ENCODE measurements at regions not wholly inside any gene's neighbourhood (a gene's known extent, or its start where the extent isn't known, plus 50 kb on each side); places are given as distances from the start of the nearest gene placed in this dataset.

GRCh38 chr1:34518146-34518699 is 236.6 kb upstream of the GJB5 start:
- no peak for DNase-seq

GRCh38 chr1:34520111-34520510 is 234.7 kb upstream of the GJB5 start:
- no peak for DNase-seq

DNA sequence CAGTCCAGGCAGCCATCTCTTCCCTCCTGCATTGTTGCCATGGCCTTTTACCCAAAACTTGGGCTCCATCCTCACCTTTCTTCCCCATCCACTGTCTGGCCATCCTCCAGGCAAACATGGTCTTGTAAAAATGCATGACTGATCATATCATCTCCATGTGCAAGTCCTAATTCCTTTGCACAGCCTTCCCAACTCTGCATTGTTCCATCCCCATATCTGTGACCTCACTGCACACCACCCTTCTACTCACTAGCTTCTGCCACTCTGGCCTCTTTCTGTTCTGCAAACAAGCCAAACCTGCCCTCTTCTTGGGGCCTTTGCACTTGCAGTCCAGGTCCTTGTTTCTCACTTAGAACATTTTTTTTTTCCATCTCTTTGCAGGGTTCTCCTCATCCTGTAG is 230.1 kb upstream of the GJB5 start:
- DNase-seq = no peak

GRCh38 chr1:34529935-34530859 is 224.7 kb upstream of the GJB5 start:
- no peak for DNase-seq

DNA sequence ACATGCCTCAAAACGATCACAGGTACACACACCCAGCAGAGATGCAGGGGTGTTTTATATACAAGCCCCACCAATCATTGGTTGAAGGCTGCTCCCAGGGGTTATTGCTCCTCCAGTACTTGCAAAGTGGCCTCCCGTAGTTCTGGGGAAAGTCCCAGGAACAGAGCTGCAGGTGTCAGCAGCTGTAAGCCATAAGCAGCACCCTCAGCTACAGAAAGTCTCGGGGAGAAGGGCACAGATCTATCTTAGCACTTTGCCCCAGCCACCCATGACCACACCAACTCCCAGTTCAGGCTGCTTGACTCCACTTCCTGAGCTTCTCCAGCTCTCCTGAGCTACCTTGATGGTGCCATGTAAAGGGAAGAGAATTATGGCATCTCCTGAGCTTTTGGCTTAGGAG is 222.7 kb upstream of the GJB5 start:
- DNase-seq = no peak

DNA sequence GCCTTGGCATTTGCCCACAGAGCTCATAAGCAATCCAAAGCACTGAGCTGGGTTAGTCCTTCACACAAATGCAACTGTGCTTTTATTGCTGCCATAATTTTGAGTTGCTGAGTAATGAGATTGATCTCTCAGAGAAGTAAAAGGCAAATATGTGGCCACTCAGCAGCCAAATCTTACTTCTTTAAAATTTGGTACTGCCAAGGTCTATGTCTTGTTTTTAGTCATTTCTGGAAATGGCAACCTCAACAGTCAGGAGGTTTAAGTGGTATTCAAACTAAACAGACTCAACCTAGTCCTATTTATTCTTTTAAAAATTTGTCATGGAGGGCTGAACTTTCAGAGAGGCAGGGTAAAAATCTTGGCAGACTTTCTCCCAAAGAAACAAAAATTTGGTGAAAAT is 216.4 kb upstream of the GJB5 start:
- DNase-seq = no peak

- no peak for DNase-seq
Observed at GRCh38 chr1:34547046-34547674, 207.7 kb upstream of the GJB5 start.

DNA sequence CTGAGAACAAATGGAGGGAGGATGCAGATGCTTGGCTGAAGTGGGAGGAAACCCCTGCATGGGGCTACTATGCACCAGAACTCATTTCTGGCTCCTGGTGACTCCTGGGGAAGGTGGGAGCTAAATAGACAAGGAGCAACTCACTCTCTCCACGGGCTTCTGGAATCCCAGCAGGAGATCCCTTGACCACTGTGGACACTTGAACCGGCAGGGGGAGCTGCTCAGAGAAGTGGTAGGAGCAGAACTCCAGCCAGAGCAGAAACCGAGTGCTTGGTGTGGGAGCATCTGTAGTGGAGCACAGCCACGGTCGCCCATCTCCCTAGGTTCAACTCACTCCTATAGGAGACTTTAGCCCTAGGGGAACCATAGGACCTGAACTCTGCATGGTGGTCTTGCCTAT is 205.6 kb upstream of the GJB5 start:
- DNase-seq = no peak

GRCh38 chr1:34578306-34578705 is 176.5 kb upstream of the GJB5 start:
- no peak for DNase-seq

- DNase-seq = no peak
Observed at GRCh38 chr1:34582356-34582755, 172.5 kb upstream of the GJB5 start.

- DNase-seq = no peak
Observed at GRCh38 chr1:34587761-34588160, 167.1 kb upstream of the GJB5 start.

- no peak for DNase-seq
Observed at GRCh38 chr1:34590211-34590623, 164.6 kb upstream of the GJB5 start.

- no peak for DNase-seq
Observed at GRCh38 chr1:34591751-34592629, 162.9 kb upstream of the GJB5 start.

DNA sequence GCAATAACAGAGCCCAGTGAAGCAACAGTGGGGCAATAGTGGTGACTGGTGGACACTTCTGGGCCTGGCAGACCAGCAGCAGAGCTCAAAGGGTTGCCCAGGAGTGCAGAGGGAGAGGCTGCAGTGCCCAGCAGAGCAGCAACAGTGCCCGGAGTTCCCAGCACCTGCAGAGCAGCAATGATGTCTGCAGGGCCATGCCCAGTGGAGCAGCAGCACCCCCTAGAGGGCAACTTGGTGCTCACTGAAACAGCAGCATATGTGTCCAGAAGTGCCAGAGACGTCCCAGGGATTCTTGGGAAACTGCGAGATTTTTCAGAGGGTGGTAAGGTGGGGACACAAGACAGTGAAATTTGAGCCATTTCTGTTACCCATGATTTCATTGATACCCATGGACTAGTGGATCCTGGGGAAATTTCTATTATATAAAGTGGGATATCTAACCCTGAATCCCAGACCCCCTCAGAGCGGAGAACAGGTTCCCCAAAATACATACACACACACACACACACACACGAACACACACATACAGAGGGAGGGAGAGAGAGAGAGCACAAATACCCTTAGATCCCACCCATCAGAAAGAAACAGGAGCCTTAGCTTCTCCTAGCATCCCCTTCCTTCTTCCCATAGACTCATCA is 156.9 kb upstream of the GJB5 start:
- DNase-seq = peak; percentile 12 to 15

- no peak for DNase-seq
Observed at GRCh38 chr1:34602907-34603306, 151.9 kb upstream of the GJB5 start.

- DNase-seq = no peak
Observed at GRCh38 chr1:34603594-34603993, 151.3 kb upstream of the GJB5 start.

DNA sequence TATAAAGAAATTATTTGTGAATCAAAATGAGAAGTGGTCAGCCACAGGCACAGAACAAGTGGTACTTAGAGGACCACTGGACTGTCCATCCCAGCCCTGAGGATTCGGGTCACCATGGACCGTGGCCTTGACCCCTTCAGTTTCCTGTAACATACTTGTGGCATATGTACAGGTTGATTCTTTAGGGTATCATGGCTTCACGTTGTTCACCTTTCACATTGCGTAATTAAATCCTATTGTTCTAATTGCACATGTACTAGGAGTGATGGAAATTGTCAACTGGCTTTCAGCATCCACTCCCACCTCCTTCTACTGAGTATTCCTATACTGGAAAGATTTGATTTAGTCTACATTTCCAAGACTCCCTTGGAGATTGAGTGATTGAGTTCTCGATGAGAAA is 148.3 kb upstream of the GJB5 start:
- DNase-seq = no peak

DNA sequence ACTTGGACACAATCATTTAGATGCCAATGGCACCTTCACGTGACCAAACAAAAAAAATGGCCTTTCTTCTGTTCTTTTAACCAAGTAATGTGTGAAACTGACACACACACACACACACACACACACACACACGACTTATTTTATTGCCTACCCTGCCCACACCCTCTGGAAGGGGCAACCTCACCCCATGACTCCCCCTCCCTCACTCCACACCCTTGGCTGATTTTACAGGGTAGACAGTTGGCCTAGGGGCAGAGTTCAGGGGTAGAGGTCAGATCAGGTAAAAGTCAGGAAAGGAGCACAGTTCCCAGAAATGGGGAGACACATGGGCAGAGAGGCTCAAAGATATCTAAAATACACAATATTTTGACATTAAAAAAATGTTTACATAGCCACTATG is 144.8 kb upstream of the GJB5 start:
- no peak for DNase-seq

DNA sequence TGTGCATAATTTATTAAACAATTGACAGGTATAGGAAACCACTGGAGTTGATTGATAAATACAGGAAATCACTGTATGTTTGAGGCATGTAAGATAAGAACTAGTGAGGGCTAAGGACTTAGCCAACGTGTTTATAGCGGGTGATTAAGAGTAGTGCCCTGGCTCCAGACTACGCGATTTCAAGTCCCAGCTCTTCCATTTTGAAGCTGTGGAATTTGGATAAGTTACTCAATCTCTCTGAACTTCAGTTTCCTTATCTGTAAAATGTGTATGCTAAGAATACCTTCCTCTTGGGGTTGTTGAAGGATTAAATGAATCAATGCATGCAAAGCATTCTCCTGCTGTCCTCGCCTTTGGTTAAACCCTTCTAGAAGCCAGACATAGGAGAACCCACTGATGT is 143.3 kb upstream of the GJB5 start:
- DNase-seq = no peak

- no peak for DNase-seq
Observed at GRCh38 chr1:34612091-34612827, 142.6 kb upstream of the GJB5 start.

- no peak for DNase-seq
Observed at GRCh38 chr1:34617321-34618118, 137.3 kb upstream of the GJB5 start.

All from activated CD4-positive, alpha-beta T cell treated with anti-CD3 and anti-CD28 coated beads, Interleukin-2, amount 50 U/mL, for 4 hours (primary cell).